Smooth muscle cell (in vitro differentiated cells): ENCODE measurements at regions not wholly inside any gene's neighbourhood (a gene's known extent, or its start where the extent isn't known, plus 50 kb on each side); places are given as distances from the start of the nearest gene placed in this dataset.
"Not testable (repeated sequence)": the region's sequence is repeated elsewhere in the genome, so short reads cannot be mapped to it uniquely, and the experiment has no call there.

Source experiments
- DNase-seq: peaks from one replicate; lab custom pipeline; 2025; ENCODE audit not compliant: unreplicated experiment; lab: John Stamatoyannopoulos, UW
- H2AFZ ChIP-seq: fragments of 200-600 bp; sonication (generic); 2 replicates; pipeline ENCODE4 v1.6.0; 2016; ENCODE audit warnings: antibody characterized with exemption, low read depth, mild to moderate bottlenecking
- H3F3A ChIP-seq: fragments of 200-600 bp; sonication (generic); 2 replicates; pipeline ENCODE4 v1.6.0; 2017; ENCODE audit warnings: antibody characterized with exemption, low read depth
- H3K27ac ChIP-seq: fragments of 200-600 bp; sonication (generic); 2 replicates; pipeline ENCODE4 v1.5.1; 2016; ENCODE audit warnings: low read depth, mild to moderate bottlenecking
- H3K27me3 ChIP-seq: fragments of 200-600 bp; sonication (generic); 2 replicates; pipeline ENCODE4 v1.6.1; 2016; ENCODE audit warnings: low read depth, mild to moderate bottlenecking
- H3K36me3 ChIP-seq: fragments of 200-600 bp; sonication (generic); 2 replicates; pipeline ENCODE4 v1.5.1; 2016; ENCODE audit warnings: low read depth
- H3K4me1 ChIP-seq: fragments of 200-600 bp; sonication (generic); 2 replicates; pipeline ENCODE4 v1.5.1; 2016; ENCODE audit warnings: low read depth
- H3K4me2 ChIP-seq: fragments of 200-600 bp; sonication (generic); 2 replicates; pipeline ENCODE4 v1.6.0; 2016; ENCODE audit warnings: mild to moderate bottlenecking
- H3K4me3 ChIP-seq: fragments of 200-600 bp; sonication (generic); 2 replicates; pipeline ENCODE4 v1.5.1; 2016; ENCODE audit warnings: mild to moderate bottlenecking
- H3K79me2 ChIP-seq: fragments of 200-600 bp; sonication (generic); 2 replicates; pipeline ENCODE4 v1.6.0; 2016; ENCODE audit warnings: low read depth, mild to moderate bottlenecking
- H3K9ac ChIP-seq: fragments of 200-600 bp; sonication (generic); 2 replicates; pipeline ENCODE4 v1.6.0; 2016; ENCODE audit warnings: low read depth
- H3K9me3 ChIP-seq: fragments of 200-600 bp; sonication (generic); replicated peaks from 2 replicates; pipeline ENCODE4 v1.5.1; 2016; ENCODE audit warnings: low read depth
- H4K20me1 ChIP-seq: fragments of 200-600 bp; sonication (generic); 2 replicates; pipeline ENCODE4 v1.6.0; 2016; ENCODE audit warnings: low read depth
- CTCF ChIP-seq: fragments of 200-600 bp; sonication (generic); IDR thresholded peaks from 2 replicates; pipeline ENCODE4 v1.5.1; 2017; ENCODE audit warnings: borderline replicate concordance, mild to moderate bottlenecking, antibody characterized with exemption; ENCODE audit not compliant: insufficient read depth, poor library complexity, severe bottlenecking
- whole genome bisulfite sequencing: methylation state at CpG from one replicate; pipeline ENCODE4 v1.1.7; 2016; ENCODE audit warnings: low lambda C conversion rate; 5-methylcytosine and 5-hydroxymethylcytosine counted together

- no peak overlapping the region for H3K9ac ChIP-seq
- no peak overlapping the region for H3K4me3 ChIP-seq
- H3K4me2 ChIP-seq, result no peak overlapping the region
- no peaks in the 10 kb centered on the region for H3K79me2 ChIP-seq
- DNase-seq, result no peak
- peak overlapping the region; percentile 39 for H3K27ac ChIP-seq
- H3K36me3 ChIP-seq, result no peaks in the 10 kb centered on the region
- no peaks in the 10 kb centered on the region for H3F3A ChIP-seq
- H3K27me3 ChIP-seq, result no peaks in the 10 kb centered on the region
- TF ChIP-seq CTCF, result no peak
- no peaks in the 10 kb centered on the region for H3K4me1 ChIP-seq
- 70% methylated on average over 3 of the region's 3 CpGs for whole genome bisulfite sequencing
- no peaks in the 10 kb centered on the region for H4K20me1 ChIP-seq
- H3K9me3 ChIP-seq, result no peaks in the 10 kb centered on the region
- peak overlapping the region; percentile 30 for H2AFZ ChIP-seq
Observed at GRCh38 chr4:89491761-89492160, 184.2 kb upstream of the GPRIN3 start.

- H3K79me2 ChIP-seq, H3K27ac ChIP-seq, H3K36me3 ChIP-seq, DNase-seq, H3K4me2 ChIP-seq, H3K9me3 ChIP-seq, H3K27me3 ChIP-seq, H3F3A ChIP-seq, H4K20me1 ChIP-seq, H3K4me1 ChIP-seq, H3K4me3 ChIP-seq, H2AFZ ChIP-seq, H3K9ac ChIP-seq: not testable (repeated sequence)
- 98% methylated on average over 31 of the region's 35 CpGs for WGBS
Observed at GRCh38 chr4:89489921-89490431, 182.4 kb upstream of the GPRIN3 start.

GRCh38 chr4:89489338-89489771 lies 181.8 kb upstream of the GPRIN3 start:
- no peaks in the 10 kb centered on the region for H3K9me3 ChIP-seq
- peak overlapping the region; percentile 69 for H2AFZ ChIP-seq
- 72% methylated on average over 11 of the region's 13 CpGs for WGBS

GRCh38 chr4:89488736-89489135 lies 181.1 kb upstream of the GPRIN3 start:
- Histone ChIP-seq H3K9me3 (no peaks in the 10 kb centered on the region), H3K4me1 (no peaks in the 10 kb centered on the region), H3K36me3 (no peaks in the 10 kb centered on the region), H3K4me2 (no peak overlapping the region), H3K27ac (no peak overlapping the region), H2AFZ (no peak overlapping the region), H4K20me1 (no peaks in the 10 kb centered on the region), H3F3A (no peaks in the 10 kb centered on the region), H3K9ac (no peak overlapping the region), H3K79me2 (no peaks in the 10 kb centered on the region), H3K27me3 (no peaks in the 10 kb centered on the region), H3K4me3 (no peak overlapping the region)
- WGBS, result 92% methylated on average over 3 of the region's 3 CpGs
- DNase-seq, result no peak
- no peak for TF ChIP-seq CTCF

More at GRCh38 chr4:89489338-89489771, 181.8 kb upstream of the GPRIN3 start:
- Histone ChIP-seq H3K4me1 (no peaks in the 10 kb centered on the region), H3K4me3 (no peak overlapping the region), H3F3A (no peaks in the 10 kb centered on the region), H4K20me1 (no peaks in the 10 kb centered on the region), H3K4me2 (no peak overlapping the region), H3K9ac (no peak overlapping the region), H3K27me3 (no peaks in the 10 kb centered on the region), H3K27ac (no peak overlapping the region), H3K36me3 (no peaks in the 10 kb centered on the region), H3K79me2 (no peaks in the 10 kb centered on the region)
- no peak for TF ChIP-seq CTCF
- no peak for DNase-seq
